ENCODE measurements at regions not wholly inside any gene's neighbourhood (a gene's known extent, or its start where the extent isn't known, plus 50 kb on each side); places are given as distances from the start of the nearest gene placed in this dataset.

DNA sequence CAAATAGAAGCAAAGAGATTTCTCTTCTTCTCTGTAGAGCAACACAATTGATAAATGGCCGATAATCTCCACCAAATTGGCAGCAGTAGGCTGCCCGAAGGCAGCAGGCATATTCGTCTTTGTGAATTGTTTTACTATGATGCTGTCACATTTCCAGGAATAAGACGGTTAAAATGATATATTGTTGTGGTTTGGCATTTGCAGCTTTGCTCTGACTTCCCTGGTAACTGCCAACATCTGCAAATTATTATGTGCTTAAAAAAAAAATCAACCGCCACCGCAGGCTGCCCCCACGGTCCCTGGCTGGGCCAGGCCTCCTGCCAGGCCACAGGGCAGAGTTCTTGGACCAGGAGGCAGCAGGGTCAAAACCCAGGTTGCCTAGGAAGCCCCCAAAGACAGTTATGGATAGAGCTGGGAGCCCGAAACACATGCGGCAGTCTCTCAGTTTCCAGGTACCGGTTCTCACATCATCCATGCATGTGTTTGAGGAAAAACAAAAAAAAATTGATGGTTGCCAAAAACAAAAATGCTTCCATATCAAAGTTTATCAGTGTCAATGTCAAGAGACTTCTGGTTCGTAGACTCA is 179.3 kb downstream of the ETS2 start (continued):
- no peak for TF ChIP-seq ZNF280D (tag by site-specific recombination; IDR thresholded peaks at IDR 0.05)
- TF ChIP-seq ZNF518A (tag by site-specific recombination; conservative IDR thresholded peaks at IDR 0.05; ENCODE audit: low read depth), result peak; percentile 27; the same call in 1 of the 2 replicates
- no peak for TF ChIP-seq ZNF16 (tag by site-specific recombination; IDR thresholded peaks at IDR 0.05; ENCODE audit: low read depth)
- TF ChIP-seq ZBTB48 (tag by site-specific recombination; IDR thresholded peaks at IDR 0.05), result no peak
- TF ChIP-seq SALL2 (tag by site-specific recombination; IDR thresholded peaks at IDR 0.05; ENCODE audit: borderline replicate concordance), result no peak
- TF ChIP-seq, protein P1, sequence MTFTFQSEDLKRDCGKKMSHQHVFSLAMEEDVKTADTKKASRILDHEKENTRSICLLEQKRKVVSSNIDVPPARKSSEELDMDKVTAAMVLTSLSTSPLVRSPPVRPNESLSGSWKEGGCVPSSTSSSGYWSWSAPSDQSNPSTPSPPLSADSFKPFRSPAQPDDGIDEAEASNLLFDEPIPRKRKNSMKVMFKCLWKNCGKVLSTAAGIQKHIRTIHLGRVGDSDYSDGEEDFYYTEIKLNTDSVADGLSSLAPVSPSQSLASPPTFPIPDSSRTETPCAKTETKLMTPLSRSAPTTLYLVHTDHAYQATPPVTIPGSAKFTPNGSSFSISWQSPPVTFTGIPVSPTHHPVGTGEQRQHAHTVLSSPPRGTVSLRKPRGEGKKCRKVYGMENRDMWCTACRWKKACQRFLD (tag by site-specific recombination; IDR thresholded peaks at IDR 0.05), result no peak
- no peak for TF ChIP-seq ZNF26 (tag by site-specific recombination; IDR thresholded peaks at IDR 0.05)
- peak; percentile 95 for TF ChIP-seq BCL11A (tag by site-specific recombination; IDR thresholded peaks at IDR 0.05; ENCODE audit: low read depth)
- no peak for TF ChIP-seq ZBTB11 (tag by site-specific recombination; conservative IDR thresholded peaks at IDR 0.05; ENCODE audit: low read depth)
- TF ChIP-seq ZNF354C (tag by site-specific recombination; IDR thresholded peaks at IDR 0.05; ENCODE audit: borderline replicate concordance, low read depth), result no peak
- no peak for TF ChIP-seq HOXA7 (CRISPR knock-in tag; IDR thresholded peaks at IDR 0.05; ENCODE audit: borderline replicate concordance)
- no peak for TF ChIP-seq HOXD13 (CRISPR knock-in tag; IDR thresholded peaks at IDR 0.05; ENCODE audit: borderline replicate concordance)
- no peak for TF ChIP-seq ZNF169 (tag by site-specific recombination; IDR thresholded peaks at IDR 0.05)
- no peak for TF ChIP-seq ZNF248 (tag by site-specific recombination; IDR thresholded peaks at IDR 0.05)
- TF ChIP-seq ZNF114 (tag by site-specific recombination; IDR thresholded peaks at IDR 0.05), result no peak
- peak; percentile 41; the same call in 1 of the 2 replicates for TF ChIP-seq ZNF692 (tag by site-specific recombination; IDR thresholded peaks at IDR 0.05)
- TF ChIP-seq ZNF214 (tag by site-specific recombination; IDR thresholded peaks at IDR 0.05; ENCODE audit: borderline replicate concordance), result no peak
- no peak for TF ChIP-seq ZFP3 (tag by site-specific recombination; IDR thresholded peaks at IDR 0.05; ENCODE audit: low read depth)
- TF ChIP-seq ZNF777 (tag by site-specific recombination; IDR thresholded peaks at IDR 0.05; ENCODE audit: borderline replicate concordance), result no peak
- TF ChIP-seq, protein P2, sequence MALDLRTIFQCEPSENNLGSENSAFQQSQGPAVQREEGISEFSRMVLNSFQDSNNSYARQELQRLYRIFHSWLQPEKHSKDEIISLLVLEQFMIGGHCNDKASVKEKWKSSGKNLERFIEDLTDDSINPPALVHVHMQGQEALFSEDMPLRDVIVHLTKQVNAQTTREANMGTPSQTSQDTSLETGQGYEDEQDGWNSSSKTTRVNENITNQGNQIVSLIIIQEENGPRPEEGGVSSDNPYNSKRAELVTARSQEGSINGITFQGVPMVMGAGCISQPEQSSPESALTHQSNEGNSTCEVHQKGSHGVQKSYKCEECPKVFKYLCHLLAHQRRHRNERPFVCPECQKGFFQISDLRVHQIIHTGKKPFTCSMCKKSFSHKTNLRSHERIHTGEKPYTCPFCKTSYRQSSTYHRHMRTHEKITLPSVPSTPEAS (tag by site-specific recombination; IDR thresholded peaks at IDR 0.05), result no peak
- TF ChIP-seq REPIN1 (tag by site-specific recombination; IDR thresholded peaks at IDR 0.05; ENCODE audit: low read depth), result no peak
- no peak for TF ChIP-seq ZFP69B (tag by site-specific recombination; IDR thresholded peaks at IDR 0.05)
